HG03439 (cell line): ENCODE measurements at regions not wholly inside any gene's neighbourhood (a gene's known extent, or its start where the extent isn't known, plus 50 kb on each side); places are given as distances from the start of the nearest gene placed in this dataset.

ENCODE experiments used
- ATAC-seq: cut with Tn5 transposase; IDR thresholded peaks from one replicate; pipeline ENCODE4 v1.9.1; 2021; ENCODE audit warnings: mild to moderate bottlenecking, moderate library complexity; ENCODE audit not compliant: unreplicated experiment

DNA sequence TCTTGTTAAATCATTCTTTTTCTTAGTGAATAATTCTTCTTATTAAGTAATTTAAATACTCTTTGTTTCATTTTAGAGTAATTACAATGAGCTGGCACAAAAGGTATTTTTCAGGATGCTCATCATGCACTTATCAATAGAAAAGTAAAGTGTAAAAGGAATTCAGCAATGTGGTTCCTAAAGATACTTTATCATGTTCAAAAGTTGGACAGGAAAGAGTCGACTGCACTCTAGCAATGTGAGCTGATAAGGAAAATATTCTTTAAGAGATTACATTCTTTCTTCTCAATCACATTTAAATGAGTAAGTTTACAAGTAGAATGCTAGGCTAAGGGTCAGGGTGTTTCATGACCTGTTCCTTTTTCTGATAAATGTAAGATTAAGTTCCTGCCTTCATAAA is 609.5 kb upstream of the FAM241A start:
- ATAC-seq: no peak

DNA sequence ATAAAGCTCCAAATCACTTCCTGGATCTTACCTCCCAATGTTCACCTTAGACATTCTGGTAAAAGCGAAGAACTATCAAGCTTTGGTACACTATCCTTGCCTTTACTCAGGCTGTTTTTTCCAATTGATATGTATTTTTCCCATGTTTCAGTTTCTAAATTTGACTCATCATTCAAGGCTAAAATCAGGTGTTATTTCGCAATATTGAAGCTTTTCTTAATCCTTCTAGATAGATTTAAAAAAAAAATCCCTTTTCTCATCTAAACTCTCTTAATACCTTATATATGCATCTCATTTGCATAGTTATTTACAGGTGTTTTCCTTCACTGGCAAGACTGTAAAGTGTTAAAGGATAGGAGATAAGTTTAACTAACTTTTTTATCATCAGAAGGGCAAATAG is 608.1 kb upstream of the FAM241A start:
- no peak for ATAC-seq

DNA sequence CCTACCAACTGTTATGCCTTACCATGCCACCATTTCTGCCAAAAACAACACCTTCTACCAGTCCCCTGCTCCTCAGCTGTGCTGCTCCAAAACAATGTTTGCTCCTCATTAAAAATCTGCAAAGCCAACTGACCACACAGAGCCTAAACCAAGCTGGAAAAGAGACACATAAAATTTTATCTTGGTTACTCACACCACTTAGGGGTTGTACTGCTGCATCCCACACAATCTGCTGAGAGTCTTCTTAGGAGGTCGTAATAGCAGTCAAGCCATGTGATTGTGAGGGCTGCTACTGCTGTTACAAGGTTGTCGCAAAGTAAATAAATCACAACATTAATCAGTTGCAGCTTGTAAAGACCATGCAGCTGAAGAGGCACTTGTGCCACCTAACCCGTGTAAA is 607.4 kb upstream of the FAM241A start:
- ATAC-seq: no peak

DNA sequence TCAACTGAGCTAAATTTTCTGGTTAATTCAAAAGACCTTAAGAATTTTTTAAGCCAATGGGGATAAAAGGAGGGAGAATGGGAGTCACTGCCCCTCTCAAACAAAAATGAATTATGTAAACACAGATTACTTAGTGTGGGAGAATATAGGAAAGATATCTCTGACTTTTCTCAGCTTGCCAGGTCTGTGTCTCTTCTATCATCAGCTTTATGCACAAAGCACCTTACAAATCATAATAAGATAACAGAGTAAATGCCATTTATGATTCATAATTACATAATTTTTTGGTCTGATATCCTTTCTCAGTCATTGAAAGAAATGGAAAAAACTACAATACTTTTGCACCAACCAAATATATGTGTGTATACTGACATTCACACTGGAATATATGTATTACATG is 604.6 kb upstream of the FAM241A start:
- no peak for ATAC-seq

DNA sequence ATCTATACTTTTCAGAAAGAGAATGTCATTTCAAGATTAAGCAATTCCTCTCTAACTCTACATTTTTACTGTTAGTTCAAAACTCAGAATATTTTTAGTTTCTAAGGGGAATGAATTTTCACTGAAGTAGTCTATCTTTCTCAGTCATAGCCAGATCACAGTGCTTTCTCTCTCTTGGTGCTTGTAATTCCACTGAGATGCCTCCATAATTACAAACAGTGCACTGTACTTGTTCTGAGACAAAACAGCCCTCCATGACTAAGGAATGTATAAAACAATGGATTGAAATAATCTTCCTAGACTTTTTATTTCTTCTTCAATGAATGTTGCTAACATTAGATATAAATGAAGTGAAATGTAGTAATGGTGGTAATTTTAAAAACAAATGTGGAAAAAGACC is 603.2 kb upstream of the FAM241A start:
- ATAC-seq: no peak

DNA sequence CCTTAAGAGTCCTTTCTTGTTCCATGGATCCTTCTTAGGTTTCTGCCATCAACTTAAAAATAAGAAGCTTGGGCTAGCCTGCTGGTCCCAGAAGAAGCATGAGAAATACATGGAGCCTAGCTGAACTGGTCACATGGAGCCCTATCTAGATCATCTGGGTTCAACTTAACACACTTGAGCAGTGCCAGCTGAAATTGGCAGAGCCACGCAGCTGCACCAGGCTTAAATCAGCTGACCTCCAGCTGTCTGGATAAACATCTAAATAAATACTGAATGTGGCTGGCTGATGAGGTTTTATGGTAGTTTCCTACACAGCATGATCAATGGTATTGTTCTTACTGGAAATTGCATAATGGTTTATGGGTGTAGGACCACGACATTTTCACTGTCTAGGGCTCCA is 598.4 kb upstream of the FAM241A start:
- ATAC-seq: no peak

DNA sequence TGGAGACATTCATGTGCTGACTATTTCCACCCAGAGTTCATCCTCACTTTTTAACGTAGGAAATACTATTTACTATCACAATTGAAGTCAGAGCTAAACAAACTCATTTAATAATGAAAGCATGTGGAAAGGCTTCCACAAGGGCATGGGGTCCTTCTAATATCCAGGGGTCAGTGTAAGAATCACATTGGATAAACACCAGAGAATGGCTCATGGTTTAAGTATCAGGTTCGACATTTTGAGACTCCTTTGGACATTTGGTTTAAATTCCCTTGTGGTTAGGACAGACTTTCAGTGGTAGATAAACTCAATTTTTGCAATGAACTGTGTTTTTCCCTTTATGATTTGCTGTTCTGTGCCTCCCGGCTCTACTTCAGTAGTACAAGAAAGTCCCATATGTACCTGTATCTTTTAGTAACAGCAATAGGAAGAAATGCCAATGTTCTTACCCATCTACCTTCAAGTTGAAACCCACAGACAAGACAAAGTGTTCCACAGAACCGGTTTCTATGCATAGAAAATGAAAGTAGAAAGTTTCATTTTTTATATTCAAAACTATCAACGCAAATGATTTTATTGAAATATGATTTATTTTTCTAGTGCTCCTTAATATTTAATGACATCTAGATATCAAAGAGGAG is 589.0 kb upstream of the FAM241A start:
- no peak for ATAC-seq

DNA sequence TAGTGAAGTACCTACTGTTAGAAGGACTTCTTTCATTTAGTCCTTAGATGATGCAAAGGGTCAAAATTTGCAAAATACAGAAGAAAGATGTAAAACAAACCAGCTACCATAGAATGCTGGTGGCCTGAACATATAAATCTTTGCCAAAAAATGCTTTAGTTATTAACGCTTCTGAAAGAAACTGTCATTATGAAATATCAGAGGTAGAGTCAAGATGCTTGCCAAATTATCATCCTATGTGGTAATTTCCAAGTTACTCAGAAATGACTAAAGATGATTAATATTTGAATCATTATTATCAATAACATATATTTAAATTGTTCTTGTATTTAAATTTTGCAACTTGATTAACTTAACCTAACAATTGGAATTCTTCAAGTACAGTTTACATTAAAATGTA is 588.4 kb upstream of the FAM241A start:
- ATAC-seq: no peak

DNA sequence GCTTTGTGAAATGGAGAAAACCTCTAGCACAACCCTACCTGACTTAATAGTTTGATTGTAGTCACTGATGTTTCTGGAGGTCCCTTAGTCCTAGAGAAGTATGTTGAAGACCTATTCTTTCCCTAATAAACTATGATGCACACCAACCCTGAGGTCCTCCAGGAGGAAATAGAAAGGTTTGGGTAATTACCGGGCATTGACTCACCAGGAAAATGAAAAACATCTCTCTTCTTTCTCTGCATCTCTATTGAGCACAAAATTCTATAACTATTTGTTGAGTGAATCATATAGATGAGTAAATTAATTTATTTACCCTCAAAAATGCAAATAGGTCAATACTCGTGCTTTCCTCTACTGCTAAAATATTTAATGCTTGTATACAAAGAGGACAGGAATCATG is 582.4 kb upstream of the FAM241A start:
- no peak for ATAC-seq

DNA sequence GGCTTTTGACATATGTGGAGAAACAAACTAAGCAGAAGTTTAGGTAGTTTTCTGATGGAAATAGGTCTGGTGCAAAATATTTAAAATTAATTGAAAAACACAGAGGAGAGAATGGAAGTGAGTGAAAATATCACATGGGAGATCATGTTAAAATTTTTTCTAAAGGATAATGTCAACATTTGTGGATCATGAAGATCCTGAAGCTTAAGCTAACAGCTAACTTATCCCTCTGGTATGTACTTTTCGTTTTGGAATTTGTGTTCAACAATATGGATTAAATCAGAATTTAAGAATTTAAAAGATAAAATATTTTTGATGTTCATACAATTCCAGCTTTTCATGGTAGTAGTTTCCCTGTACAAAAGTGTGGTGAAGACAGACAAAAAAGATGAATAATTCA is 572.8 kb upstream of the FAM241A start:
- ATAC-seq: no peak

DNA sequence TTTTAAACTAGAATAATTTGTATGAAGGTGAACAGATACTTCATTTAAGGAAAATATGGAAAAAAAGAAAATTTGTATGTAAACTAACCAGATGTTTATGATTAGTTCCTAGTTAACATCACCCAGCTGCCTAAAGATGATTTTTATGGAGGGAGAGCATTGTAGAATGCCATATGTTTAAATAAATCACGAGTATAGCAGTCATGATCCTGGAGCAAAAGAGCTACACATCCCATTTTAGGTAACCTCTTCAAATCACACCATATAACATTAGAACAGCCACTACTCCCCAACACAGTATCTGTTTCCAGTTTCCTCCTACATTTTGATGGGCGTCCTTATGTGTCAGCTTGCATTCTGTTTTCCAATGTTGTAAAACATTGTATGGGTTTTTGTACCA is 571.9 kb upstream of the FAM241A start:
- no peak for ATAC-seq

DNA sequence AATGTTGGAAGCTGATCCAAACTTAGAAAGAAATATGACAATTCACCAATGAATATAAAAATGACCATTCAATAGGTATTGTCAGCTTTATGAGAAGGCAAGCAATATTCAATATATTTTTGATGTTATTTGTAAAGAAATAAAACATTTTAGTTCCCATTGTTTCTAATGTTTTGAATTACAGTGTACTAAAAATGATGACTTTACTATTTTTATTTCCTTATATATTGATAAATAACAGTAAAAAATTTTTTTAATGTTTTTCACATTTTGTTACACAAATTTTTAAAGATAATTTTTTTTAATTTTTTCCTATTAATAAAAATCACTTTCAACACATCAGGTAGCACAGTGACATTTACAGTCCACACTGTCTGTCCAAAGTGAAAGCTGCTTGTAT is 565.5 kb upstream of the FAM241A start:
- ATAC-seq: no peak

DNA sequence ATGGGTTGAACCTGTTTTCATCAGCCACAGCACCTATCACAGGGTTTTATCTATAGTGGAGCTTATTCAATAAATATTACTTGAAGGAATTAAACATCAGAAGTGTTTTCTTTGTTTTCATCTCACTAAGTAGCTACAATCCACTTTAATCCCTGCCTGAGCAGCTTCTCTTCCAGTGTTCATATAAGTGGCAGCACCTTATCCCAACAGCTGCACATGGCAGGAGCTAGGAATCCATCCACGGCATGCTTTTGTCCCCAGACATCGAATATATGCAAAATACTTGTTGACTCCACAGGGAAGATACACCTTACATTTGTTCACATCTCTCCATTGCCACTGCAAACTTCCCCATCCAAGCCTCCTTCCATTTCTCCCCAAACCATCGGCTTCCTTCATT is 549.8 kb upstream of the FAM241A start:
- no peak for ATAC-seq

DNA sequence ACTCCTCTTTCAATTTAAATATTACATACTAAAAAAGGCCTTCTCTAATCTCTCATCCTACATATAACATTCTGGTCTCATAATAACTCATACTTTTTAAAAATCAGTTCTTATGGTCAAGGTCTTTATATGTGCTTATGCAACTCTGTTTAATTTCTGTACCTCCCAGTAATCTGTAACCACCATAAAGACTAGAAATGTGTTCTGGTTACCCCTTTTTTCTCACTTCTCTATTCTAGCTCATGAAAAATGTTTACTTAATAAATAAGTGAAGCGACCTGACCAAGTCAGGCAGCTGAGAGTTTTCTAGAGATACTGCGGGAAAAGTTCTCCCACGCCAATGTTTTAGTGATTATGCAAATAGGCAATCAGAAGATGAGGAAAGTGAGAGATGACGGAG is 548.8 kb upstream of the FAM241A start:
- ATAC-seq: no peak

DNA sequence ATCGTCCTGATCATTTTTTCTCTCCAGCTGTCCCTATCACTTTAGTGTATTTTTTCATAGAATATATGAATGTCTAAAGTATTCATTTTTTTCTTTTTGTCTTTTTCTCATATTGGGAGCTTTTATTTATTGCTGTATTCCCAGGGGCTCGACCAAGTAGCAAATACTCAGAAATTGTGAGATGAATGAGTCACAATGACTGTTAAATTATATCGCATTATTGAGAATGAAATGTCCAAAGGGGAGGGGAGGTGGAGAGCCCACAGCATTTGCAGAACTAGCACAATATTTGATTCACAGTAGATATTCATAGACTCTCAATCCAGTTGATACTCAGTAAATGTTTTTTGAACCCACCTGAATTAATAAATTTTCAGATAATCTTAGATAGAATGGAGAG is 543.6 kb upstream of the FAM241A start:
- no peak for ATAC-seq

DNA sequence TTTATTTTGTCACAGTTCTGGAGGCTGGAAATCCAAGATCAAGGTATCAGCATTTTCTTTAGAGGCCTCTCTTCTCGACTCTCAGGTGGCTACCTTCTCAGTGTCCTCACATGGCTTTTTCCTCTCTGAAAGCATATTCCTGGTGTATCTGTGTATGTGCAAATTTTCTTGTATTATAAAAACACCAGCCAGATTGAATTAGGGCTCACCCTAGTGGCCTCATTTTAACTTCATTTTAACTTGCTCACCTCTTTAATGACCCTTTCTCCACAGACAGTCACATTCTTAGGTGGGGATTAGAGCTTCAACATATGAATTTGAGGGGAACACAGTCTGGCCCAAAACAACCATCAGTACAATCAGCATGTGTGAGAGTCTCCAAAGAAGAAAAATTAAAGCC is 542.4 kb upstream of the FAM241A start:
- no peak for ATAC-seq

DNA sequence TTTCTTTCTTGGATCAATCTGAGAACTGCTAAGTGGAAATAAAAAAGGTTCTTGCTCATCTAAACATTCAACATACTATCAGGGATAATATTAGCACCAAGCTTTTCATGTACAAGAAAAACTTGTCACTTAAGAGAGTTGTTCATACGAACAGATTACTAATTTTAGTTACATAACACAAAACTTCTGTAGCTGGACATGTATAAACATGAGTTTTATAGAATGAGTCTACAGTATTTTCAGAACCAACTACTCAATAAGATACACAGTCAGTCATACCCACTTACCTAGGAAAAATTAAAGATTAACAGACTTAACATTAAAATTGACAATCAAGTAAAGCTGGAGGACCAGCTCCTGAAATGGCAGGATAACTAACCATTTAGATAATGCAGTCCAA is 540.1 kb upstream of the FAM241A start:
- no peak for ATAC-seq

DNA sequence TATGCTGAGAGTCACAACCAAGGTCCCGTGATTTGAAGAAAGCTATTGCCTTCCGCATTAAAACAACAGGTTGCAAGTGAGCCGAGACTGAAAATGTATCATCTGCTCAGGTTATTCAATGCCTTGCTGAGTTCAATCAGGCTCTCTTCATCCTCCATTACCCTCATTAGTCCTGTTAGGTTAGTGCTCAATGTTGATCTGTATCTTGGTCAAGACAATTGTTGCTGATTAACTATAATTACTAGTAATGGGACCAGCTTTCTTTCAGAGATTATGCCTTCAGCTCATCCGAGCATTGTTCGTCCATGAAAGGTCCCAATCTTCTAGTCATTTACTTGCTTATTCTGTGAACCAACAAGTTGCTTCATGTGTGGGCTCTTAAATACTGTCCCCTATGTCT is 534.6 kb upstream of the FAM241A start:
- ATAC-seq: no peak

DNA sequence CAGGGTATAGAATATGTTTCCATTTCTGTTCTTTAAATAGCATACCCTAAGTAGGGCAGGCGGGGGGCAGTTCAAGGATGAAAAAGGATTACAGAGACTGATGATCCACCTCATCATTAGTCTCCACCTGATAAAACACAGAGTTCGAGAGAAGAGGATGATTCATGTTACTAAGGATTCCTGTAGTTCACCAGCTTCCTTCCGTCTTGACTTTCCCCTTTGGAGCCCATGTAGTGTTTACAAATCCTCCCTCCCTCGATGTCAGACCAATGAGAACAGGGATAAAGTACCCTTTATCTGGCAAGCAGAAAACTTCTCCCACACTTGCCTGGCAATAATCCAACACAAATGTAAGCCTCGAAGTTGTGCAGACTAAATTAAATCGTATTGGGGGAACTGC is 526.3 kb upstream of the FAM241A start:
- no peak for ATAC-seq

DNA sequence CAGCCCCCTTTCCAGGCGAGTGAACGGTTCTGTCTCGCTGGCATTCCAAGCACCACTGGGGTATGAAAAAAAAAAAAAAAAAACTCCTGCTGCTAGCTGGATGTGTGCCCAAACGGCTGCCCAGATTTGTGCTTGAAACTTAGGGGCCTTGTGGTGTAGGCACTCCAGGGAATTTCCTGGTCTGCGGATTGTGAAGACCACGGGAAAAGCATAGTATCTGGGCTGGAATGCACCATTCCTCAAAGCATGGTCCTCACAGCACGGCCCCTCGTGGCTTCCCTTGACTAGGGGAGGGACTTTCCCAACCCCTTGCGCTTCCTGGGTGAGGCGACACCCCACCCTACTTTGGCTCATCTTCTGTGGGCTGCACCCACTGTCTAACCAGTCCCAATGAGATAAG is 516.8 kb upstream of the FAM241A start:
- no peak for ATAC-seq

DNA sequence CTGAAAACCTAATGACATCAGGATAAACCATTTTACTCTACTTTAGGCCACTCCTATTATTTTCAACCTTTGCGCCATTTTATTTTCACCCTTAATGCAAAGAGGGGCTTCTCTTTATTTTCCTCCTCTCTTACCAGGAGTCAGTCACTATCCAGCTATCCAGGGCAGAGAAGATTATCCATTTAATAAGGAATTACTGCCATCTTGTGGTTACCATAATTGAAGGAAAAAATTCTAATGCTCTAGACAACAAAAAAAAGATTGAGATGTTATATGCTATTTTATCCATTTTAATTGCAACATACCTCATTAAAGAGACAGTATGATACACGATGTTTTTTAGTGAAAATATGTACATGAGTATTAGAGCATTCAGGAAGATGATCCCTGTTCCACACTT is 514.5 kb upstream of the FAM241A start:
- no peak for ATAC-seq

DNA sequence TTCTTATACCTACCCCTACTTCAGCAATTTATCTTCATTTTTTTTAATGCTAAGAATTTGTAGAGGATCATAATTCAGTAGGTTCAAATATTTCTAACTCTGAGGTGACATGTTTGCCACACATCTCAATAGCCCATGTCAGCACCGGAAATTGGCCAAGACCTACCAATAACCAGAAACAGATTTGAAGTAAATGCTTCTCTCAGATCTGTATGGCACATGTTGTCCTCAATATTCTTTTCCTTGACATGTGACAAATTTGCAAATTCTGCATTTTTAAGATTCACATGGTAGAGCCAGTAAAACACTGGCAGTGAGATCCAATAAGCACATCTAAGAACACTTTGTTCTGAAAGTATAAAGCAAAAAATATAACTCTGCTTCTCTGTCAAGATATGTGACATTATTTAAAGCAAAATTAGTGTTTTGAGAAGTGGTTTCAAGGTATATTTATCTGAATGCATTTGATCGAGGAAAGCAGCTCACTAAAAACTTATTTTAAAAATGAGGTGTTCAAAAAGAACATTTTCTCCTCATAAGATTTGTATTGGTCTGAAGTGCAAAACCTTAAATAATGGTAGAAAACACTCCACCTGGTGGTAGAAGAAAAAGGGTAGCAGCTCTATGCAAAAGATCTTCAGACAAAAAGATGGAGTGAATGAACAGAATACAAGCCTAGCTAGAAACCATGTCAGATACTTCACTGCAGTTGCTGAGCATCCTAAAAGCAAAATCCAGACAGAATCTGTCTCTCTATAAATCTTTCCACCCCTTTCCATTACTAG is 513.8 kb upstream of the FAM241A start:
- no peak for ATAC-seq

DNA sequence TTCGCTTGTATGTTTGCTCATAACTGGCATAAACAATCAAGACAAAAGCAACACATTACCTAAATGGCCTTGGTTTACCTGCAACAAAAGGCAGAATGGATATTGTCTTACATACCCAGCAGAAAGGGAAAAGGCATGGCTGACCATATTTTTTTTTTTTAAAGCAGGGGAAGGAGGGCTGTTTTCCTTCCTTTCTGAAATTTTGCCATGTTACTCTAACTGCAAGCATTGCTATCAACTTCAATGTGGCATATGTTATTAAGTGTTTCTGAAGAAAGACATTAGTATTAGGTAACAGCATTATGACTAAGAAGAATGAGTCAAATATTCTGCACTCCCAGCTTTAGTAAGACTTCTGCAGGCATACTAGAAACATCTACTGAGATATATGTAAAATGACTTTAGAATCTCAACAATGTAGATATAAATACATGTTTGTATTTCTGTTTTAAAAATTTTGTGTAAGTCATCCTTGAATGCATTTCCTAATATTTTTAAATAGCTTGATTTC is 512.6 kb upstream of the FAM241A start:
- no peak for ATAC-seq
